ENCODE measurements at regions not wholly inside any gene's neighbourhood (a gene's known extent, or its start where the extent isn't known, plus 50 kb on each side); places are given as distances from the start of the nearest gene placed in this dataset.
A peak's percentile ranks its signal among the peaks of the same experiment; 100 is the strongest.

- H3K27me3 ChIP-seq: no peaks in the 10 kb centered on the region
- H3K9me3 ChIP-seq: no peaks in the 10 kb centered on the region
- intact Hi-C loops (cut with DNase I): no loop called here
- no peaks in the 10 kb centered on the region for H3K4me1 ChIP-seq
- H3K4me3 ChIP-seq: no peak overlapping the region
- no peaks in the 10 kb centered on the region for H3K36me3 ChIP-seq
- no peak for DNase-seq (ENCODE audit: low spot score in 2 of 2)
- no peak overlapping the region for H3K27ac ChIP-seq
- TF ChIP-seq CTCF (IDR thresholded peaks at IDR 0.05): no peak
These were observed 146.8 kb upstream of the PRKCQ start for GRCh38 chr10:6726924-6727323.

GRCh38 chr10:6722616-6723004, 142.5 kb upstream of the PRKCQ start:
- Histone ChIP-seq H3K27ac (no peak overlapping the region), H3K27me3 (no peaks in the 10 kb centered on the region), H3K4me1 (no peaks in the 10 kb centered on the region), H3K4me3 (no peak overlapping the region), H3K9me3 (no peaks in the 10 kb centered on the region), H3K36me3 (no peaks in the 10 kb centered on the region)
- DNase-seq (ENCODE audit: low spot score in 2 of 2): no peak
- intact Hi-C loops (cut with DNase I): no loop called here
- no peak for TF ChIP-seq CTCF (IDR thresholded peaks at IDR 0.05)

- Histone ChIP-seq H3K27ac (no peak overlapping the region), H3K9me3 (no peaks in the 10 kb centered on the region), H3K4me3 (no peak overlapping the region), H3K36me3 (no peaks in the 10 kb centered on the region), H3K27me3 (no peaks in the 10 kb centered on the region), H3K4me1 (no peaks in the 10 kb centered on the region)
- DNase-seq (ENCODE audit: low spot score in 2 of 2): no peak
- no peak for TF ChIP-seq CTCF (IDR thresholded peaks at IDR 0.05)
- intact Hi-C loops (cut with DNase I): no loop called here
These were observed 142.0 kb upstream of the PRKCQ start for GRCh38 chr10:6721964-6722615.

GRCh38 chr10:6721480-6721879, 141.4 kb upstream of the PRKCQ start:
- intact Hi-C loops (cut with DNase I): no loop called here
- DNase-seq (ENCODE audit: low spot score in 2 of 2): peak in 1 of 2 donors; percentile 67
- H3K4me1 ChIP-seq: no peaks in the 10 kb centered on the region
- no peak for TF ChIP-seq CTCF (IDR thresholded peaks at IDR 0.05)
- no peak overlapping the region for H3K4me3 ChIP-seq
- H3K36me3 ChIP-seq: no peaks in the 10 kb centered on the region
- H3K27me3 ChIP-seq: no peaks in the 10 kb centered on the region
- H3K9me3 ChIP-seq: no peaks in the 10 kb centered on the region
- no peak overlapping the region for H3K27ac ChIP-seq

GRCh38 chr10:6719561-6719960, 139.5 kb upstream of the PRKCQ start:
- Histone ChIP-seq H3K27ac (no peak overlapping the region), H3K36me3 (no peaks in the 10 kb centered on the region), H3K4me3 (no peak overlapping the region), H3K27me3 (no peaks in the 10 kb centered on the region), H3K4me1 (no peaks in the 10 kb centered on the region), H3K9me3 (no peaks in the 10 kb centered on the region)
- no peak for DNase-seq (ENCODE audit: low spot score in 2 of 2)
- no peak for TF ChIP-seq CTCF (IDR thresholded peaks at IDR 0.05)
- intact Hi-C loops (cut with DNase I): no loop called here

- intact Hi-C loops (cut with DNase I): no loop called here
- DNase-seq (ENCODE audit: low spot score in 2 of 2): no peak
- Histone ChIP-seq H3K4me3 (no peak overlapping the region), H3K4me1 (no peaks in the 10 kb centered on the region), H3K9me3 (no peaks in the 10 kb centered on the region), H3K36me3 (no peaks in the 10 kb centered on the region), H3K27me3 (no peaks in the 10 kb centered on the region), H3K27ac (no peak overlapping the region)
- no peak for TF ChIP-seq CTCF (IDR thresholded peaks at IDR 0.05)
These were observed 138.5 kb upstream of the PRKCQ start for GRCh38 chr10:6718550-6718949.
